K562 (cell line): ENCODE measurements at regions not wholly inside any gene's neighbourhood (a gene's known extent, or its start where the extent isn't known, plus 50 kb on each side); places are given as distances from the start of the nearest gene placed in this dataset.

Experiments used
- ATAC-seq: fragments of 200-7000 bp; cut with Tn5 transposase; 3 replicates; pipeline ENCODE4 v1.9.1; 2020; ENCODE audit warnings: moderate library complexity
- BruUV-seq: library from RNA; stranded (reverse); fragments of 400-500 nt; replicated peaks from 2 replicates; lab custom pipeline; 2021; lab: Mats Ljungman, UMichigan
- CTCF ChIA-PET: fragments of 300-600 bp; formaldehyde crosslinking; extraction: SDS; loops from one replicate; lab custom pipeline; 2021; ENCODE audit warnings: low intra/inter-chr PET ratio; lab: Yijun Ruan, JAX
- POLR2A ChIA-PET: fragments of 300-600, 350-650 bp; sonication (Branson Sonifier 250); formaldehyde crosslinking; extraction: SDS; loops from one replicate; lab custom pipeline; 2021; ENCODE audit warnings: antibody characterized with exemption, inconsistent platforms; lab: Yijun Ruan, JAX
- DNase-seq, 4 experiments: peaks; one replicate each; pipeline versions ENCODE4 v3.0.0 to v3.0.0-alpha.2; 2011 to 2018; ENCODE audit warnings: low spot score in 3 of 4, mixed read lengths in 3 of 4; ENCODE audit errors: extremely low read depth in 1 of 4
- FAIRE-seq: peaks from 2 replicates; lab custom pipeline; 2011; peaks lifted over from hg19 to GRCh38; lab: Jason Lieb, UNC
- H2AFZ ChIP-seq: 2 replicates; pipeline ENCODE4 v1.6.0; 2011; ENCODE audit warnings: low read depth, low read length, control low read depth, inconsistent platforms
- H3K27ac ChIP-seq: fragments of 200-600 bp; 3 replicates; pipeline ENCODE4 v1.8.0; 2011; ENCODE audit warnings: low read depth, mild to moderate bottlenecking, control low read depth, inconsistent platforms, low read length, moderate library complexity, mixed read lengths; ENCODE audit errors: extremely low read depth
- H3K27me3 ChIP-seq, 2 experiments: fragments of 300-600 bp in 1 of 2; 2 replicates in 1 of 2; 3 replicates in 1 of 2; pipeline versions ENCODE4 v1.6.0 to v1.8.0; 2011; ENCODE audit warnings: inconsistent platforms in 2 of 2, low read length in 2 of 2, mild to moderate bottlenecking in 1 of 2, mixed read lengths in 1 of 2, moderate library complexity in 1 of 2; ENCODE audit not compliant: control insufficient read depth in 2 of 2, insufficient read depth in 2 of 2
- H3K36me3 ChIP-seq: fragments of 300-600 bp; 3 replicates; pipeline ENCODE4 v1.8.0; 2011; ENCODE audit warnings: mild to moderate bottlenecking, low read length, inconsistent platforms; ENCODE audit not compliant: control insufficient read depth, insufficient read depth
- H3K4me1 ChIP-seq, 2 experiments: fragments of 200-600 bp in 1 of 2; replicated peaks in 1 of 2; 2 replicates in 1 of 2; 3 replicates in 1 of 2; pipeline versions ENCODE4 v1.5.1 to v1.8.0; 2011; ENCODE audit warnings: inconsistent platforms in 2 of 2, low read length in 2 of 2, mild to moderate bottlenecking in 1 of 2, mixed read lengths in 1 of 2, moderate library complexity in 1 of 2; ENCODE audit not compliant: control insufficient read depth in 2 of 2, insufficient read depth in 2 of 2
- H3K4me2 ChIP-seq: 2 replicates; pipeline ENCODE4 v1.6.1; 2011; ENCODE audit warnings: low read length, control low read depth, inconsistent platforms, mixed read lengths; ENCODE audit not compliant: insufficient read depth
- H3K4me3 ChIP-seq: fragments of 200-600 bp; sonication (generic), shearing (Covaris generic); 2 replicates; pipeline ENCODE4 v1.5.1; 2016; ENCODE audit warnings: control low read depth, inconsistent platforms
- H3K79me2 ChIP-seq: fragments of 200-600 bp; 3 replicates; pipeline ENCODE4 v1.8.0; 2011; ENCODE audit warnings: low read length, inconsistent platforms; ENCODE audit not compliant: control insufficient read depth, insufficient read depth
- H3K9ac ChIP-seq, 2 experiments: 2 replicates each; pipeline versions ENCODE4 v1.6.0 to v1.6.1; 2011; ENCODE audit warnings: low read depth in 2 of 2, low read length in 2 of 2, control low read depth in 1 of 2, inconsistent platforms in 1 of 2, mild to moderate bottlenecking in 1 of 2, mixed read lengths in 1 of 2; ENCODE audit not compliant: insufficient read depth in 1 of 2
- H3K9me1 ChIP-seq: one replicate; pipeline ENCODE4 v1.6.0; 2011; ENCODE audit warnings: inconsistent platforms, mild to moderate bottlenecking, low read length, moderate library complexity; ENCODE audit not compliant: control insufficient read depth, insufficient read depth
- H3K9me3 ChIP-seq: replicated peaks from 2 replicates; pipeline ENCODE4 v1.5.1; 2011; ENCODE audit warnings: low read depth, low read length, inconsistent platforms; ENCODE audit not compliant: control insufficient read depth, insufficient read depth
- H4K20me1 ChIP-seq: replicated peaks from 2 replicates; pipeline ENCODE4 v1.6.1; 2011; ENCODE audit warnings: low read length, inconsistent platforms, mixed read lengths; ENCODE audit not compliant: control insufficient read depth, insufficient read depth
- ADNP ChIP-seq: fragments of 200-800 bp; sonication (Bioruptor generic); IDR thresholded peaks from 2 replicates; pipeline ENCODE4 v1.6.1; 2016; ENCODE audit warnings: missing genetic modification characterization, missing compliant biosample characterization
- EGR1 ChIP-seq: fragments of 450-650 bp; conservative IDR thresholded peaks from 2 replicates; pipeline ENCODE4 v1.6.1; 2017; ENCODE audit warnings: mild to moderate bottlenecking
- HINFP ChIP-seq: fragments of 450-650 bp; conservative IDR thresholded peaks from 2 replicates; pipeline ENCODE4 v1.6.1; 2016; ENCODE audit warnings: missing genetic modification characterization, low read depth, mild to moderate bottlenecking, control low read depth, missing compliant biosample characterization
- HMGN3 ChIP-seq: IDR thresholded peaks from 2 replicates; pipeline ENCODE4 v1.6.1; 2011; ENCODE audit warnings: borderline replicate concordance, low read depth, mild to moderate bottlenecking, mixed read lengths, low read length; ENCODE audit not compliant: insufficient read length; ENCODE audit errors: extremely low read depth
- SIRT6 ChIP-seq: IDR thresholded peaks from one replicate; pipeline ENCODE4 v1.6.1; 2012; ENCODE audit warnings: low read depth, mild to moderate bottlenecking, control low read depth, inconsistent platforms, low read length, moderate library complexity
- TCF7L2 ChIP-seq: fragments of 150-350 bp; IDR thresholded peaks from 2 replicates; pipeline ENCODE4 v1.6.1; 2016; ENCODE audit warnings: low read depth, mild to moderate bottlenecking, low read length, moderate library complexity
- TRIM28 ChIP-seq: fragments of 450-650 bp; IDR thresholded peaks from 2 replicates; pipeline ENCODE4 v1.6.1; 2017
- ZBED1 ChIP-seq: IDR thresholded peaks from 2 replicates; pipeline ENCODE4 v1.6.1; 2014
- ZC3H8 ChIP-seq: fragments of 450-650 bp; IDR thresholded peaks from 2 replicates; pipeline ENCODE4 v1.6.1; 2017
- ZHX1 ChIP-seq: fragments of 150-350 bp; conservative IDR thresholded peaks from 2 replicates; pipeline ENCODE4 v1.6.1; 2014; ENCODE audit warnings: low read length
- ZNF146 ChIP-seq: IDR thresholded peaks from one replicate; pipeline ENCODE4 v1.6.1; 2018; ENCODE audit warnings: missing compliant biosample characterization; ENCODE audit not compliant: unreplicated experiment
- ZNF589 ChIP-seq: fragments of 200-800 bp; sonication (Bioruptor generic); IDR thresholded peaks from 2 replicates; pipeline ENCODE4 v1.6.1; 2016; ENCODE audit warnings: low read depth, missing genetic modification characterization, missing compliant biosample characterization
- WGBS: fragments of 100-300 bp; shearing (Covaris generic); methylation state at CpG from one replicate; pipeline ENCODE4 v1.1.6; 2016; ENCODE audit warnings: low coverage, mixed read lengths; ENCODE audit not compliant: insufficient coverage; ENCODE audit errors: missing lambda C conversion rate; 5-methylcytosine and 5-hydroxymethylcytosine counted together
- in situ Hi-C: fragments of 300-500 bp; cut with MboI; formaldehyde crosslinking; loops from 4 replicates; pipeline ENCODE4 v1.15.0; 2018; ENCODE audit warnings: inconsistent platforms, mixed read lengths
- intact Hi-C: fragments of 100-400 bp; cut with micrococcal nuclease; formaldehyde crosslinking; loops from 2 replicates; pipeline ENCODE4 v1.14.2; 2022
- TF ChIP-seq, protein P1 (sequence below): fragments of 200-800 bp; sonication (Bioruptor generic); IDR thresholded peaks from 2 replicates; pipeline ENCODE4 v1.6.1; 2016; ENCODE audit warnings: missing genetic modification characterization, missing compliant biosample characterization

GRCh38 chr2:5549771-5550170 is 142.4 kb upstream of the SOX11 start (continued):
- TF ChIP-seq HMGN3: no peak
- no peak for TF ChIP-seq ZC3H8
- TF ChIP-seq ZNF589 (CRISPR knock-in tag): no peak
- no peak for TF ChIP-seq TCF7L2
- TF ChIP-seq ZHX1: no peak
- TF ChIP-seq TRIM28: no peak

DNA sequence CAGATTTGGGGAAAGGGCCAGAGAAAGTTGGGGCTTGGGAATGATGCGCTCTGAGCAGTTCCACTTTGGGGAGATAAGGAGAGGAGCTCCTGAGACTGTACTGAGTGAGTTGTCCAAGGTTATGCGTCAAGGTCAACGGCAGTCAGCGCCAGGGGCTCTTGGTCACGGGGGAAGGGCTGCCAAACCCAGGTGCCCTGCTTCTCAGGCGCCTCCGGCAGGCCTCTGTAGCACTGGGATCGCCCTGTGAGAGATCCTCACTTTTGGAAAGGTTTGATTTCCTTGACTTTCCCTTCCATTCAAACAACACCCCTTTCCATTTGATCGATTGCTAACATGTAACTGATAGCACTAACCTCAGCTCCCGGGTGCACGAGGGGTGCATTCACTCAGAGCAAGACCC is 136.5 kb upstream of the SOX11 start:
- ChIA-PET CTCF (no interaction called here), POLR2A (no interaction called here)
- no peak overlapping the region for H3K4me2 ChIP-seq
- intact Hi-C loops: no loop called here
- no peaks in the 10 kb centered on the region for H3K9me1 ChIP-seq
- no peaks in the 10 kb centered on the region for H3K36me3 ChIP-seq
- no peak for ATAC-seq
- no peak overlapping the region for H3K9ac ChIP-seq
- H2AFZ ChIP-seq: no peak overlapping the region
- no TSS peak for BruUV-seq
- in situ Hi-C loops: no loop called here
- no peaks in the 10 kb centered on the region for H3K27me3 ChIP-seq
- H3K9me3 ChIP-seq: no peaks in the 10 kb centered on the region
- no peak overlapping the region for H3K4me3 ChIP-seq
- 0% methylated on average over 11 of the region's 11 CpGs for WGBS
- no peak for DNase-seq
- FAIRE-seq: no peak
- H3K27ac ChIP-seq: no peak overlapping the region
- no peaks in the 10 kb centered on the region for H3K79me2 ChIP-seq
- H3K4me1 ChIP-seq: no peaks in the 10 kb centered on the region
- no peaks in the 10 kb centered on the region for H4K20me1 ChIP-seq
- TF ChIP-seq EGR1: no peak
- TF ChIP-seq HMGN3: no peak
- TF ChIP-seq HINFP (tag): no peak
- TF ChIP-seq, protein P1, sequence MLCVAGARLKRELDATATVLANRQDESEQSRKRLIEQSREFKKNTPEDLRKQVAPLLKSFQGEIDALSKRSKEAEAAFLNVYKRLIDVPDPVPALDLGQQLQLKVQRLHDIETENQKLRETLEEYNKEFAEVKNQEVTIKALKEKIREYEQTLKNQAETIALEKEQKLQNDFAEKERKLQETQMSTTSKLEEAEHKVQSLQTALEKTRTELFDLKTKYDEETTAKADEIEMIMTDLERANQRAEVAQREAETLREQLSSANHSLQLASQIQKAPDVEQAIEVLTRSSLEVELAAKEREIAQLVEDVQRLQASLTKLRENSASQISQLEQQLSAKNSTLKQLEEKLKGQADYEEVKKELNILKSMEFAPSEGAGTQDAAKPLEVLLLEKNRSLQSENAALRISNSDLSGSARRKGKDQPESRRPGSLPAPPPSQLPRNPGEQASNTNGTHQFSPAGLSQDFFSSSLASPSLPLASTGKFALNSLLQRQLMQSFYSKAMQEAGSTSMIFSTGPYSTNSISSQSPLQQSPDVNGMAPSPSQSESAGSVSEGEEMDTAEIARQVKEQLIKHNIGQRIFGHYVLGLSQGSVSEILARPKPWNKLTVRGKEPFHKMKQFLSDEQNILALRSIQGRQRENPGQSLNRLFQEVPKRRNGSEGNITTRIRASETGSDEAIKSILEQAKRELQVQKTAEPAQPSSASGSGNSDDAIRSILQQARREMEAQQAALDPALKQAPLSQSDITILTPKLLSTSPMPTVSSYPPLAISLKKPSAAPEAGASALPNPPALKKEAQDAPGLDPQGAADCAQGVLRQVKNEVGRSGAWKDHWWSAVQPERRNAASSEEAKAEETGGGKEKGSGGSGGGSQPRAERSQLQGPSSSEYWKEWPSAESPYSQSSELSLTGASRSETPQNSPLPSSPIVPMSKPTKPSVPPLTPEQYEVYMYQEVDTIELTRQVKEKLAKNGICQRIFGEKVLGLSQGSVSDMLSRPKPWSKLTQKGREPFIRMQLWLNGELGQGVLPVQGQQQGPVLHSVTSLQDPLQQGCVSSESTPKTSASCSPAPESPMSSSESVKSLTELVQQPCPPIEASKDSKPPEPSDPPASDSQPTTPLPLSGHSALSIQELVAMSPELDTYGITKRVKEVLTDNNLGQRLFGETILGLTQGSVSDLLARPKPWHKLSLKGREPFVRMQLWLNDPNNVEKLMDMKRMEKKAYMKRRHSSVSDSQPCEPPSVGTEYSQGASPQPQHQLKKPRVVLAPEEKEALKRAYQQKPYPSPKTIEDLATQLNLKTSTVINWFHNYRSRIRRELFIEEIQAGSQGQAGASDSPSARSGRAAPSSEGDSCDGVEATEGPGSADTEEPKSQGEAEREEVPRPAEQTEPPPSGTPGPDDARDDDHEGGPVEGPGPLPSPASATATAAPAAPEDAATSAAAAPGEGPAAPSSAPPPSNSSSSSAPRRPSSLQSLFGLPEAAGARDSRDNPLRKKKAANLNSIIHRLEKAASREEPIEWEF (CRISPR knock-in tag): no peak
- TF ChIP-seq ZNF146: no peak
- TF ChIP-seq ADNP: no peak
- TF ChIP-seq SIRT6: no peak
- TF ChIP-seq ZBED1: no peak
